Common myeloid progenitor, CD34-positive (primary cell): ENCODE measurements at regions not wholly inside any gene's neighbourhood (a gene's known extent, or its start where the extent isn't known, plus 50 kb on each side); places are given as distances from the start of the nearest gene placed in this dataset.

Source experiments
- CTCF ChIA-PET: fragments of 350-600 bp; sonication (Branson Sonifier 250); formaldehyde crosslinking; loops from one replicate; lab custom pipeline; 2021; ENCODE audit warnings: antibody characterized with exemption; lab: Charles Lee
- POLR2A ChIA-PET: fragments of 350-600 bp; sonication (Branson Sonifier 250); formaldehyde crosslinking; loops from one replicate; lab custom pipeline; 2021; ENCODE audit warnings: antibody characterized with exemption; lab: Charles Lee
- DNase-seq, 3 donors: peaks; one replicate each; pipeline versions ENCODE4 v3.0.0 to v3.0.0-alpha.2; 2013
- H3K27ac ChIP-seq, 2 experiments: 1 replicate in 1 of 2; 2 replicates in 1 of 2; pipeline ENCODE4 v1.7.0; 2013; ENCODE audit warnings: inconsistent platforms in 2 of 2, low read length in 2 of 2, mild to moderate bottlenecking in 2 of 2, low read depth in 1 of 2, moderate library complexity in 1 of 2; ENCODE audit not compliant: severe bottlenecking in 2 of 2, insufficient read depth in 1 of 2, poor library complexity in 1 of 2
- H3K27me3 ChIP-seq, 5 experiments: replicated peaks in 2 of 5; 1 replicate in 3 of 5; 2 replicates in 2 of 5; pipeline versions ENCODE4 v1.6.1 to v1.7.0; 2013; ENCODE audit warnings: low read length in 4 of 5, mild to moderate bottlenecking in 2 of 5, moderate library complexity in 2 of 5, inconsistent platforms in 1 of 5; ENCODE audit not compliant: insufficient read depth in 5 of 5, control insufficient read depth in 4 of 5
- H3K36me3 ChIP-seq, 4 experiments: 1 replicate in 2 of 4; 2 replicates in 2 of 4; pipeline versions ENCODE4 v1.6.1 to v1.7.0; 2013; ENCODE audit warnings: low read length in 3 of 4, control low read depth in 1 of 4, mild to moderate bottlenecking in 1 of 4; ENCODE audit not compliant: control insufficient read depth in 4 of 4, insufficient read depth in 4 of 4
- H3K4me1 ChIP-seq, 4 experiments: 1 replicate in 3 of 4; 2 replicates in 1 of 4; pipeline versions ENCODE4 v1.6.1 to v1.7.1; 2013; ENCODE audit warnings: low read length in 3 of 4, mild to moderate bottlenecking in 3 of 4, control low read depth in 1 of 4, inconsistent platforms in 1 of 4, moderate library complexity in 1 of 4; ENCODE audit not compliant: control insufficient read depth in 4 of 4, insufficient read depth in 4 of 4; ENCODE audit errors: control extremely low read depth in 1 of 4
- H3K4me3 ChIP-seq, 7 experiments: 1 replicate in 4 of 7; 2 replicates in 3 of 7; pipeline versions ENCODE4 v1.5.1 to v1.7.0; 2013; ENCODE audit warnings: mild to moderate bottlenecking in 7 of 7, low read length in 6 of 7, moderate library complexity in 6 of 7, inconsistent platforms in 2 of 7, low read depth in 2 of 7, control low read depth in 1 of 7; ENCODE audit not compliant: insufficient read depth in 4 of 7, control insufficient read depth in 1 of 7; ENCODE audit errors: extremely low read depth in 1 of 7
- H3K9me3 ChIP-seq, 5 experiments: 1 replicate in 4 of 5; 2 replicates in 1 of 5; pipeline versions ENCODE4 v1.6.1 to v1.7.1; 2013; ENCODE audit warnings: low read length in 4 of 5, mild to moderate bottlenecking in 2 of 5, inconsistent platforms in 1 of 5, low read depth in 1 of 5, moderate library complexity in 1 of 5; ENCODE audit not compliant: control insufficient read depth in 4 of 5, insufficient read depth in 2 of 5; ENCODE audit errors: control extremely low read depth in 1 of 5
- WGBS: methylation state at CpG from one replicate; pipeline ENCODE4 v1.1.5; 2013; ENCODE audit not compliant: insufficient coverage; 5-methylcytosine and 5-hydroxymethylcytosine counted together

DNA sequence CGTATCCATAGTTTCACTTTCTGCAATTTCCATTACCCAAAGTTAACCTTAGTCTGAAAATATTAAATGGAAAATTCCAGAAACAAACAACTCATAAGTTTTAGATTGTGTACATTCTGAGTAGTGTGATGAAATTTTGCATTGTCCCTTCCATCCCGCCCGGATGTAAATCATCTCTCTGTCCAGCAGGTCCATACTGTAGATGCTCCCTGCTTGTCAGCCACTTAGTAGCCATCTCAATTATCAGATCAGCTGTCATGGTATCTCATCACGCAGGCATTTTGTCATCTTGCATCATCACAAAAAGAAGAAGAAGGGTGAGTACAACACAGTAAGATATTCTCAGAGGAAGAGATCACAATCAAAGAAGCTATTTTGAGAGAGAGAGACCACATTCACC, 185.0 kb upstream of the STK17B start:
- ChIA-PET CTCF (interaction anchor here (0.6 kb wide), 1 partner anchor 169 kb away, joined by 3 read pairs; no protein-coding TSS in a partner anchor), POLR2A (no interaction called here)
- DNase-seq = peak in 2 of 3 donors; percentile 36 to 50
- WGBS = no CpG with 5 or more reads among the region's 4 CpGs
- peaks cover 0 to 3% (median 0%) of the 10 kb centered on the region in 4 experiments for H3K36me3 ChIP-seq
- H3K4me1 ChIP-seq = peaks cover 0 to 5% (median 0%) of the 10 kb centered on the region in 4 experiments
- H3K27me3 ChIP-seq = no peaks in the 10 kb centered on the region
- peak overlapping the region in 3 of 7 experiments; percentile 0 to 47 (median 14) for H3K4me3 ChIP-seq
- no peak overlapping the region for H3K27ac ChIP-seq
- H3K9me3 ChIP-seq = peaks cover 1 to 17% (median 14%) of the 10 kb centered on the region in 5 experiments

DNA sequence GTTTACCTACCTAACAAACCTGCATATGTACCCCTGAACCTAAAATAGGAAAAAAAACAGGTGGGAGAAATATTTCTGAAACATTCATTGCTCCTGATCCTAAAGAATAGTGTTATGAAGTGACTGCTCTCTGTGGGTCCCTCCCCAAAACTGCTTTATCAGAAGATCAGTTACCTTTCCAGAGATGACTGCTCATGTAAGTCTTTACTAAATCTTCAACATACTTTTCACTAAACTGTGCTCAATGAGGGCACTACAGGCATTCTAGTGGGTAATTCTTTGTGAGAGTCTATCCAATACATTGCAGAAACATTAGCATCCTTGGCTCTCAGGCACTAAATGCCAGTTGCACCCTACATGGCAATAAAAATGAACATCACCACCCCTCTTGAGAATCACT, 189.3 kb upstream of the STK17B start:
- Histone ChIP-seq H3K4me3 (no peak overlapping the region), H3K4me1 (peaks cover 0 to 5% (median 2%) of the 10 kb centered on the region in 4 experiments), H3K27ac (no peak overlapping the region), H3K36me3 (no peaks in the 10 kb centered on the region), H3K27me3 (no peaks in the 10 kb centered on the region), H3K9me3 (no peaks in the 10 kb centered on the region)
- ChIA-PET POLR2A (interaction anchor here (0.8 kb wide), 1 partner anchor 829 kb away, joined by 3 read pairs; no protein-coding TSS in a partner anchor), CTCF (no interaction called here)
- no peak for DNase-seq

DNA sequence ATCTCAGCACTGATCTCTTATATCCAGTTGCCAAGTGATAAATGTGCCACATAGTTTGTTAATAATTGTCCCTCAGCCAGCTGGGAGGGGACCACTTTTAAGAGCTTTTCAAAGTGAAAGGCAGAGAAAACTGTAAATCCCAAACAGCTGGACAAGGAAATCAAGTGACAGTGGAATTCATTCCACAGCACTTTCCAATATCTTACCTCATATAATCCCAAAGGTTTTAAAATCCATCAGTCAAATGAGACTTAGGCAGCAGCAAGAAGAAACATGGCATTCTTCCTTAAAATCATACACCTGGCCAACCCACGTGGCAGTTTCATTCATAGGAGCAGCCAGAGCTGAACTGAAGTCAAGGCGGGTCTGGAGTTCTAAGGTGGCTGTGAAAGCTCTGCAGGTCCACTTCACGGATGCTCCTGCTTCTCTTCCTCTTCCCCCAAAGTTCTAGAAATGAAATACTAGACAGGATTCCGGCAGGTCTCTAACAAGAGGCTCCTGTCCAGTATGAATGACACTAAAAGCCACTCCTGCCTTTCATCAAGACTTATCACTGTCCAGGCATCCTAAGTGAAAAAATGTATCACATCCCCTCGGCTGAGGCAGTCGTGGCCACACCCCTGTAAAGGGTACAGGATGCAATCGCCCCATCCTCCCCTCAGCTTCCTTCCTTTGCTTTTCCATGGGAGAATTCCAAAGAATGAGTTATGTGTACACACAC, 190.4 kb upstream of the STK17B start:
- no peak for DNase-seq
- 62% methylated on average over 6 of the region's 7 CpGs for WGBS
- ChIA-PET POLR2A (no interaction called here), CTCF (interaction anchor here (1.0 kb wide), 1 partner anchor 25 kb away, joined by 3 read pairs; no protein-coding TSS in a partner anchor)
- Histone ChIP-seq H3K4me3 (no peak overlapping the region), H3K4me1 (peaks cover 0 to 9% (median 0%) of the 10 kb centered on the region in 4 experiments), H3K27me3 (no peaks in the 10 kb centered on the region), H3K27ac (no peak overlapping the region), H3K9me3 (no peaks in the 10 kb centered on the region), H3K36me3 (no peaks in the 10 kb centered on the region)

DNA sequence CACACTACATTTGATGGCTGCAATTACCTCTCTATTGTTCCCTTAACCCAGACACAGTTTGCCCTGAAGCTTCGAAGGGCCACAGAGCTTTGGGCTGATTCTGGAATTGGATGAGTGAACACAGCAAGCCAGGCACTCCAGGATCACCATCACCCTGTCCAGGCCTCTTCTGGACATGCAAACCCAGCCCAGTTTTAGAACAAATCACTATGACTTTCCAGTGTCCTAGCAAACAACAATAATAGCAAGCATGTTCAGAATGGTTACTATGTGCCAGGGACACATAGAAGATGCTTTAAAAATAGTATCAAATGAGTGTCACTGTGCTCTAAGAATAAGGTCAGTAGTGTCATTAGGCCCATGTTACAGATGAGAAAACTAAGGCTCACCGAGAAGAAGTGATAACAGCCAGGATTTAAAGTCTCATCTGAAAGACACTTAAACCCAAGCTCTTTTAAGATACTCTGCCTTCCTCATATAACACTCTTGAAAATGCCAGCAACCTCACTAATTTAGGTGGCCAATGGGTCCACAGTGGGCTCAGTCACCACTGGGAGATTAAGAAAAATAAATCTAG, 191.7 kb upstream of the STK17B start:
- WGBS = 100% methylated on average over 1 of the region's 2 CpGs
- CTCF ChIA-PET = no interaction called here

DNA sequence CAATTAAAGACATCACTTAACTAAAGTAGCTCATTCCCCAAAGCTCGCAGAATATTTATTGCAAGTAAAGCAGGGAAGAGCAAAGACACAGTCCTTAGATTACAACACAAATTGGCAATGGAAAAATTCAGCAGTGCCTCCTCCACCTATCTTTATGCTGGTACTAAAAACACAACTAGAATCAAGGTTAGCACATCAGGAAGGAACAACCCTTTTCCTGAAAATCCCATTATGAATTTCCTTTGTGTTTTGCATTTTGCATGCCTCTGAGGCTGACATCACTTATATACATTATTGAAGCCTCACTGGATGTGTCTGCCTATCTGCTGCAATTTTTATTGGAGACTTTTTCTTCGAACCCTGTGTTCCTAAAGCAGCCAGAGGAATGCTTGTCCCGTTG, 193.8 kb upstream of the STK17B start:
- WGBS = no CpG with 5 or more reads among the region's 3 CpGs
- ChIA-PET POLR2A (no interaction called here), CTCF (interaction anchor here (0.9 kb wide), 1 partner anchor 11 kb away, joined by 3 read pairs; no protein-coding TSS in a partner anchor)
- no peak overlapping the region for H3K27ac ChIP-seq
- no peak overlapping the region for H3K4me3 ChIP-seq
- peaks cover 0 to 5% (median 0%) of the 10 kb centered on the region in 5 experiments for H3K9me3 ChIP-seq
- no peaks in the 10 kb centered on the region for H3K36me3 ChIP-seq
- H3K4me1 ChIP-seq = peaks cover 0 to 9% (median 0%) of the 10 kb centered on the region in 4 experiments
- no peaks in the 10 kb centered on the region for H3K27me3 ChIP-seq
- no peak for DNase-seq

More for the DNA sequence above, 191.7 kb upstream of the STK17B start:
- no peak for DNase-seq
- Histone ChIP-seq H3K4me1 (peaks cover 0 to 9% (median 0%) of the 10 kb centered on the region in 4 experiments), H3K27ac (no peak overlapping the region), H3K4me3 (no peak overlapping the region), H3K36me3 (no peaks in the 10 kb centered on the region), H3K9me3 (peaks cover 0 to 2% (median 0%) of the 10 kb centered on the region in 5 experiments), H3K27me3 (no peaks in the 10 kb centered on the region)
- POLR2A ChIA-PET = no interaction called here

DNA sequence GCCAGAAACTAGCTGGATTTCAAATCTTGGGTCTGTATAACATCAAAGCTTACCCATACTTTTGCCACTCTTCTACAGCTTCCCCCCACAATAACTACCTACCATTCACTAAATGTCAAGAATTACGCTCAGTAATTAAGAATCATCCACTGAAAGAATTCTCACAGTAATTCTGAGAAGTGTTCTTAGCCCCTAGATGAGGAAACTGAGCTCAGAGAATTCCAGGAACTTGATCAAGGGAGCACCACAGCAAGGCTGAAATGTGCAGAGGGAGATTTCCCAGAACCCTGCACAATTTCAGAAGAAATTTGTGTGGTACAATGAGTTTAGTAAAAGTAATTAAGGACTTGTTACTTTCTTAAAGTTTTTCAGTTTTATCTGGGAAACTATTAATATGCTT, 194.5 kb upstream of the STK17B start:
- no CpG with 5 or more reads among the region's 1 CpG for WGBS
- Histone ChIP-seq H3K27me3 (no peaks in the 10 kb centered on the region), H3K4me1 (peaks cover 0 to 9% (median 0%) of the 10 kb centered on the region in 4 experiments), H3K27ac (no peak overlapping the region), H3K4me3 (no peak overlapping the region), H3K36me3 (no peaks in the 10 kb centered on the region), H3K9me3 (peaks cover 0 to 6% (median 0%) of the 10 kb centered on the region in 5 experiments)
- CTCF ChIA-PET = interaction anchor here (1.3 kb wide), 1 partner anchor 17 kb away, joined by 3 read pairs; no protein-coding TSS in a partner anchor
- no peak for DNase-seq
- POLR2A ChIA-PET = no interaction called here

DNA sequence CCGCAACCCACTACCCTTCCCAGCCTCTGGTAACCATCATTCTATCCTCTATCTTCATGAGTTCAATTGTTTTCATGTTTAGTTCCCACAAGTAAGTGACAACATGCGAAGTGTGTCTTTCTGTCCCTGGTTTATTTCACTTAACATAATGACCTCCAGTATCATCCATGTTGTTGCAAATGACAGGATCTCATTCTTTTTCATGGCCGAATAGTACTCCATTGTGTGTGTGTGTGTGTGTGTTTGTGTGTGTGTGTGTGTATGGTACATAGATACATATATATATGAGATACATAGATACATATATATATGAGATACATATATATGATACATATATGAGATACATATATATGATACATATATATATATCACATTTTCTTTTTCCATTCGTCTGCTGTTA, 196.3 kb upstream of the STK17B start:
- 100% methylated on average over 1 of the region's 4 CpGs for WGBS
- Histone ChIP-seq H3K4me1 (peaks cover 0 to 9% (median 0%) of the 10 kb centered on the region in 4 experiments), H3K36me3 (no peaks in the 10 kb centered on the region), H3K27ac (no peak overlapping the region), H3K9me3 (peaks cover 0 to 6% (median 0%) of the 10 kb centered on the region in 5 experiments), H3K4me3 (no peak overlapping the region), H3K27me3 (no peaks in the 10 kb centered on the region)
- ChIA-PET CTCF (no interaction called here), POLR2A (no interaction called here)
- no peak for DNase-seq
